ENCODE measurements at regions not wholly inside any gene's neighbourhood (a gene's known extent, or its start where the extent isn't known, plus 50 kb on each side); places are given as distances from the start of the nearest gene placed in this dataset.
"Not testable (repeated sequence)": the region's sequence is repeated elsewhere in the genome, so short reads cannot be mapped to it uniquely, and the experiment has no call there.

DNA sequence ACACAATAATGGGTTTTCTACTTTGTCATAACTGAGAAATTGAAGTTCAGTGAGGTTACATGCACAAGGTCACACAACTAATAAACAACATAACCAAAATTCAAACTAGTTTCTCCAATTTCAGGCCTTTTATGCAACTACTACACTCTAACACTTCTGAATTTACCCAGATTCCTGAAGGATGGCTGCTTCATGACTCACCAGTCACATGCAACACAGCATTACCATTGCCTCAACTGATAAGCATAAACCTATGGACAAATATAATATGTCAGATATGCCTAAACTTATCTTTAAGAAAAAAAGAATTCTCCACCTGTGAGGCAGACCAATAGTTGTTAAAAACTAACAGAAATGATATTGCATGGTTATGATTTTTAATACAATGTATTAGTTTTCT, 586.5 kb upstream of the SLC8A1 start:
- FAIRE-seq (no peak), DNase-seq (ENCODE audit: insufficient read length, low spot score) (no peak)
- TF ChIP-seq, protein P1, sequence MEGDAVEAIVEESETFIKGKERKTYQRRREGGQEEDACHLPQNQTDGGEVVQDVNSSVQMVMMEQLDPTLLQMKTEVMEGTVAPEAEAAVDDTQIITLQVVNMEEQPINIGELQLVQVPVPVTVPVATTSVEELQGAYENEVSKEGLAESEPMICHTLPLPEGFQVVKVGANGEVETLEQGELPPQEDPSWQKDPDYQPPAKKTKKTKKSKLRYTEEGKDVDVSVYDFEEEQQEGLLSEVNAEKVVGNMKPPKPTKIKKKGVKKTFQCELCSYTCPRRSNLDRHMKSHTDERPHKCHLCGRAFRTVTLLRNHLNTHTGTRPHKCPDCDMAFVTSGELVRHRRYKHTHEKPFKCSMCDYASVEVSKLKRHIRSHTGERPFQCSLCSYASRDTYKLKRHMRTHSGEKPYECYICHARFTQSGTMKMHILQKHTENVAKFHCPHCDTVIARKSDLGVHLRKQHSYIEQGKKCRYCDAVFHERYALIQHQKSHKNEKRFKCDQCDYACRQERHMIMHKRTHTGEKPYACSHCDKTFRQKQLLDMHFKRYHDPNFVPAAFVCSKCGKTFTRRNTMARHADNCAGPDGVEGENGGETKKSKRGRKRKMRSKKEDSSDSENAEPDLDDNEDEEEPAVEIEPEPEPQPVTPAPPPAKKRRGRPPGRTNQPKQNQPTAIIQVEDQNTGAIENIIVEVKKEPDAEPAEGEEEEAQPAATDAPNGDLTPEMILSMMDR (IDR thresholded peaks at IDR 0.05; ENCODE audit: insufficient read depth, missing control alignments): no peak

DNA sequence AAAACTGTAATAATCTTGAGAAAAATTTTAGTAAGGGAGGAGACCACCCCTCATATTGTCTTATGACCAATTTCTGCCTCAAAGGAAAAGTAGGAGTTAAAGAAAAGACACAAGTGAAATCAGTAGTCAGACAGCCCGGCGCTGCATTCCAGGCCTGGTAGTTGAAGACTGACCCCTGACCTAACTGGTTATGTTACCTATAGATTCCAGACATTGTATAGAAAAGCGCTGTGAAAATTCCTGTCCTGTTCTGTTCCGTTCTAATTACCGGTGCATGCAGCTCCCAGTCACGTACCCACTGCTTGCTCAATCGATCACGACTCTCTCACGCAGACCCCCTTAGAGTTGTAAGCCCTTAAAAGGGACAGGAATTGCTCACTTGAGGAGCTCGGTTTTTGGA, 587.9 kb upstream of the SLC8A1 start:
- not testable (repeated sequence) for FAIRE-seq; DNase-seq (ENCODE audit: insufficient read length, low spot score)

DNA sequence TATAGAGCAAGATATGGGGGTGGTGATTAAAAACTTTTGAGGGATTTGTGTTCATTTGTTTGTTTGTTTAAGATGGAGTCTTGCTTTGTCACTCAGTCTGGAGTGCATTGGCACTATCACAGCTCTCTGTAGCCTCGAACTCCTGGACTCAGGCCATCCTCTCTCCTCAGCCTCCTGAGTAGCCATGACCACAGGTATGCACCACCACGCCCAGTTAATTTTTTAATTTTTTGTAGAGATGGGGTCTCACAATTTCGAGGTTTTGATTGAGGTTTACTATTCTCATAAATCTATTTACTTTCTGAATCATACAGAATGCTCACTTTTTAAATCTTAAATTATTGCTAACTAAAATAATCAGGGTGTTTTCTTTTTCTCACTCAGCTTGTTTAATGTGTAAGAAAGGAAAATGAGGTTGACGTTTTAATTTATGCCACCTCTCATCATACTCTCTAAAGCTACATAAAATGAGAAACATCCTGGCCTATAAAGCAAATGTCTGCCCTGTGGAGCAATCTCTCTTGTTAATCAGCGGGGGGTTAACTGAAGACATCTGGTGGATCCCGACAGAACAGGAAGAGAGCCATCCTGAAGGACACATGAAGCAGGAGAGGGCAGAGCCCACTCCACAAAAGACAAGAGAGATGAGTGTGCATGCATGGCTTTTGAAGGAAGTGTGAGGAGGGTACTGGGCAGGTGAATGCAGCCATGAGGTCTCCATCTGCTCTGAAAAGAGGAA, 589.1 kb upstream of the SLC8A1 start:
- DNase-seq (ENCODE audit: insufficient read length, low spot score) (no peak), FAIRE-seq (no peak)
- TF ChIP-seq, protein P1 (IDR thresholded peaks at IDR 0.05; ENCODE audit: insufficient read depth, missing control alignments): no peak

DNA sequence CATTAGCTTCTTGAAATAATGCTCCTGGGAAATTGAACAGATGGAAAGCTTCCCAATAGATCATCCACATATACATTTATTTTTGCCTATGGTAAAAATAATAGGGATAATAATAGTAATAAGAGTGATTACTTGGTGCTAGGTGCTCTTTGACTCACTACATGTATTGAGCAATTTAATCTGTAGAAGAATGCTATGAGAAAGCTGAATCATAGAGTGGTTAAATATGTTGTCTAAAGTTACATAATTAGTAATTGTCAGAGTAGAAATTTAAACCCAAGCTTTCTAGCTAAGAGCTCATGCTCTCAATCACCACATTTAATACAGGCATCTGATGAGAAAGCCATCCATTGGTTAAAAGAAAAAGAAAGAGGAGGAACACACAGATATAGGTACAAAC, 590.5 kb upstream of the SLC8A1 start:
- FAIRE-seq: no peak
- no peak for DNase-seq (ENCODE audit: insufficient read length, low spot score)
- TF ChIP-seq, protein P1 (IDR thresholded peaks at IDR 0.05; ENCODE audit: insufficient read depth, missing control alignments): no peak

DNA sequence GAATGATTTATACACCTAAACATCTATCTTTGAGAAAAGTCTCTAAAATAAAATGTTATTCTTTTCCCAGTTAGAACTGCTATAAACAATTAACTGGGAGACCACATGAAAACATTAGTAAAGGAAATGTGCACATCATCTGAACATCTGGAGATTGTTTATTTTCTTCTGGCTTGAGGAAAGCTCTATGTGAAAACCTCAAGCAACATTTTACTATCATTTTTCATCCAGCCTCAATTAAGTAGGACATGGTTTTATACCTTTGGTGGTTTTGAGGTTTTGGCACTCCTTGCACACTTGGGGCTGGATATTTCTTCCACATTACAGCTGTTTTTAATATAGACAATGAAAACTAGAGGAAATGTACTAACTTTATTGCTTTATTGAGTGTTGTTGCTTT, 609.5 kb upstream of the SLC8A1 start:
- DNase-seq (ENCODE audit: insufficient read length, low spot score) (no peak), FAIRE-seq (no peak)
- TF ChIP-seq, protein P1 (IDR thresholded peaks at IDR 0.05; ENCODE audit: insufficient read depth, missing control alignments): no peak

DNA sequence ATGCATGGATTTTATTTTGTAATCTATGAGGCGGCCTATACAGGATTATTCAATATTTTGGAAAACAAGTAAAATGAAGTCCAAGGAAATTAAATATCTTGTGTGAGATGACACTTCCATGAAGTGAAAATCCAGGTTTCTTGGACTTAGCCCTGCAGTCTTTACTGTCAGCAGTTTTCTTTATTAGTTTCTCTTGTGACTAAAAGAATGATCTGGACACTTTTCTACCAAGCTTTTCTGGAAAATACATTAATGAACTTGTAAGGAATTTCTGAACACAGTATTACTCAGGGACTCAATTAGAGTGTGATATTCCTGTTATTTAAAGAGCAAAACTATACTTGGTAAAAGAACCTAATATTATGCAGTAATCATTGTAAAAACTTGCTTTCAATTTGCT, 610.4 kb upstream of the SLC8A1 start:
- TF ChIP-seq, protein P1 (IDR thresholded peaks at IDR 0.05; ENCODE audit: insufficient read depth, missing control alignments): no peak
- DNase-seq (ENCODE audit: insufficient read length, low spot score) (no peak), FAIRE-seq (no peak)

DNA sequence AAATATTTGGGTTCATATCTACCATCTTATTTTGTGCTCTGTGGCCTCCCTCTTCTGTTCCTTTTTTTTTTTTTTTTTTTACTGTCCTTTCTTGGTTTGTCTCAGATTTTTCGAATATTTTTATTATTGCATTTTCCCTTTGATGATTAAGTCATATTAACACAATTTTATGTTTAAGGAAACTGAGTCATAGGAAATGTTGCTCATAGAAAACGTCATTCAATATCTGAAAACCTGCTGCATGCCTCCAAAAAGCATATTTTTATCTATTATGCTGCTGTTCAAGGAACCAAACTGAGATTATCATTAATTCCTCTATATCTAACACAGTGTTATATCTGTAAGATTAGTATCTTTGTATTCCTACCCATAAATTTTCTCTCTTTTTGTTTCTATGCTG, 614.3 kb upstream of the SLC8A1 start:
- FAIRE-seq: no peak

More for the DNA sequence above, 614.3 kb upstream of the SLC8A1 start:
- DNase-seq (ENCODE audit: insufficient read length, low spot score): no peak
- TF ChIP-seq, protein P1 (IDR thresholded peaks at IDR 0.05; ENCODE audit: insufficient read depth, missing control alignments): no peak

All from D721Med (cell line).